Medulla oblongata (tissue), 1 donor: ENCODE measurements at regions not wholly inside any gene's neighbourhood (a gene's known extent, or its start where the extent isn't known, plus 50 kb on each side); places are given as distances from the start of the nearest gene placed in this dataset.

Experiments
- DNase-seq: peaks from one replicate; pipeline ENCODE4 v3.0.0-alpha.2; 2015; ENCODE audit errors: extremely low spot score

DNA sequence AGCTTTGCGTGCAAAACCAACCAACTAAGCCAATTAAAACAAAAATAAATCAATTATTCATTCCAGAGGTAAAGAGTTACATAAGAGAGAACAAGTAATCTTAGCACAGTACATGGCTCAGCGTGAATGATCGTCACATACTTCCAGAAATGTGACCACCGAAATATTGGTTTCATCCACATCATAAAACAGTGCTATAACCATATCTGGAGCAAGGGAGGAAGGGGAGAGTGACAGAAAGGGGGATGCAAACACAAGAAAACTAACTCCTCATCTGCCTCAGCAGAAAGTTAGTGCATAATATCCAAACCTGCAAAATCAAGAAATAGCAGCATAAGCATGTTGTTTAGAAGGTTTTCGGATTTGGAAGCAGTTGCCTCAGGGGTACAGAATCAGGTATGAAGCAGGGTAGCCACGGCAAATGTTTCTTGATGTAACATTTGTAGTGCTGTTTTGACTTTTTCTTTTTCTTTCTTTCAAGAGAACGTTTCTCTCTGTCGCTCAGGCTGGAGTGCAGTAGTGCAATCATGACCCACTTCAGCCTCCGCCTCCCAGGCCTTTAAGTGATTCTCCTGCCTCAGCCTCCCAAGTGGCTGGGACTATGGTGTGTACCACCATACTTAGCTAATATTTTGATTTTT, 93.9 kb upstream of the EGLN3 start:
- no peak for DNase-seq

DNA sequence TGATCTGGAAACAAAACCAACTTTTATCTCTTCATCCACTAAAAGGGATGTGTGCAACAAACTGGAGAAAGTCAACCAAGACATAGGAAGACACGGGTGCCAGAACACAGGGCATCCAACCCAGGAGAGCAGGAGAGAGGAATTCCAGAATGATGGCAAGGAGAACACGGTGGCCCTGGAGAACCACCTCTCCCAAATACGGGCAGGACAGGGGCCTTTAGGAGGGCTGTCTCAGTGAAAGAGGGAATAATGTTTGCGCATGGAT, 93.4 kb upstream of the EGLN3 start:
- no peak for DNase-seq

DNA sequence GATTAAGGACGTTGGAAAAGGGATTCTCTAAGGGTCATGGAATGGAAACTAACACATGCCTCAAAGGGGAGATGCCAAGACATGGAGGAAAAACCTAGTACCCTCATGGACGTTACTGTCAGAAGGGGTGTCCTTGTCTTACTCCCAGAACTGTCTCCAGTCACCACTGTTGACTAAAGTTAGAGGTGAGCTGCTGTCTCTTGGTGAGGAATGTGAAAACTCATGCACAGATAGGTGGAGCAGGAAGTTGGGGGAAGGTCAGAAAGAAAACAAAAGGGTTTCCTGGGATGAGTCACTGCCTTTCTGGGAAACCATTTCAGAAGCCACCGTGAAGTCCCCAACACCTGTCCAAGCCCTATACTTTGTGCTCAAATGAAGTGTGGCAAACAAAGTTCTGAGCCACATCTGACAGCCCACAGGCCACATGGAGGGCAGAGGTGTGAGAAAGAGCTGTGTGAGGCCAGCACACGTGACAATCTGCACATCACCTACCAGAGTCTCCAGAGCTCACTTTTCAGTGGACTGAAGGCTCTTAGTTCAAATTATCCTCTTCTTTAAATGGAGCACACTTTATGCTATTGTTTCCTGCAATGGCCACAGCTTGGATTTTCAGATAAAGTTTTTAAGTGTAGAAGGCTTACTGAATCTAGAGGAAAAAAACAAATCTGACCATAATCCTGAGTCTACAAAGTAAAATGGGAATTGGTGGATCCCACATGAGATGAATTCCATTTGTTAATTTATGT, 92.9 kb upstream of the EGLN3 start:
- DNase-seq, result no peak

DNA sequence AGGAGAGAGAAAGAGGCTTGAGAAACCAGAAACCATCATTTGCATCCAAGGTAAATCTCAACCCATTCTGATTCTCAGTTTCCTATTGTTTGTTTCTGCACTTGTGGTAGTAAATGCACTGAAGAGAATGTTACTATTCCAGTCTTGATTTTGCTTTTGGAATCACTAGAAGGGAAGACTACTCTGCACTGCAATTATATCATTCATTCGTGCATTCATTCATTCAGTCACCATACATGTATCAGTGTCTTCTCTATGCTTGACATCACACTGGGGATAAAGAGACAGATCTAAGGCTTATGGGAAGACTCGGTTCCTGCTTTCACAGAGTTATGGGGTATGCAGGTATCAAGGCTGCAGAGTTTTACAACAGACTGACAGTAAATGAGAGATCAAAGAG, 90.3 kb upstream of the EGLN3 start:
- DNase-seq, result no peak

DNA sequence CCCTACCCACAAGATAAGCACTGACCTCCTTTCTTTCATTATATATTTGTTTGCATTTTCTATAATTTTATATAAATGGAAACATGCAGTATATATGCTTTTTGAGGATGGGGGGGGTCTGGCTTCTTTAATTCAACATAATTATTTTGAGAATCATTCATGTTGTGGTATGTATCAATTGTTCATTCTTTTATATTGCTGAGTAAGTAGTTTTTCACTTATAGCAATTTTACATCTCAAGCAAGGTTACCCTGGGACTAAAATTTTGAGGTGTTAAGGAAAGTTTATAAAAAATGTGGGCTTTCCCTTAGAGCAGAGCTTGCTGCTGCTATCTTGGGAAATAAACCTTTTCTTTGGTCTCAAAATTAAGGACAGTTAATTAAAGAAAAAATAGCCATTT, 89.9 kb upstream of the EGLN3 start:
- DNase-seq, result no peak

DNA sequence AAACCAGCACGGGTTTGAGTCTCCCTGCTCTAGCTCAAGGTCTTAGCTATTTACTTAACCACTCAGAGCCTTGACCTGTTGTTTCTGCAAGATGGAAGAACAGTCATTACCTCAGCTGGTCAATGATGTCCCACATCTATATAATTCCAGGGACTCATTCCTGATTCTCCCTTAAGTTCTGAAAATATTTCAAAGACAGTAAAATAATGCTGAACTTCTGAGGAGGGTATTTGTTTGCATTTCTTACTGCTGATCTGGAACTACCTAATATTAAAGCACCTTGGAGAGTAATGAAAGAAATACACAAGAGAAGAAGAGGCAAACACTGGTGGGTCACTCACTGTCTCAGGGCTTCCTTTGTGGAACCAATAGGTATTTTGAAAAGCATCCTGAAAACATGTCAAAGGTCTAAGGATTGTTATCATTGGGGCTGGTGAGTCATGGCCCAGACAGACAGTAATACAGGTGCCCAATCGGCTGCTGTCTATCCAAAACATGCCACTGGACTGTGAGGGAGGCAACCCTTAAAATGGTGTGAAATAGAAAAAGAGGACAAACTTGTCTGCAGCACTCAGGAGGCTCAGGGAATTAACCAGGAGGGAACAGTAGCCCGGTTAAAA, 88.7 kb upstream of the EGLN3 start:
- DNase-seq, result no peak

DNA sequence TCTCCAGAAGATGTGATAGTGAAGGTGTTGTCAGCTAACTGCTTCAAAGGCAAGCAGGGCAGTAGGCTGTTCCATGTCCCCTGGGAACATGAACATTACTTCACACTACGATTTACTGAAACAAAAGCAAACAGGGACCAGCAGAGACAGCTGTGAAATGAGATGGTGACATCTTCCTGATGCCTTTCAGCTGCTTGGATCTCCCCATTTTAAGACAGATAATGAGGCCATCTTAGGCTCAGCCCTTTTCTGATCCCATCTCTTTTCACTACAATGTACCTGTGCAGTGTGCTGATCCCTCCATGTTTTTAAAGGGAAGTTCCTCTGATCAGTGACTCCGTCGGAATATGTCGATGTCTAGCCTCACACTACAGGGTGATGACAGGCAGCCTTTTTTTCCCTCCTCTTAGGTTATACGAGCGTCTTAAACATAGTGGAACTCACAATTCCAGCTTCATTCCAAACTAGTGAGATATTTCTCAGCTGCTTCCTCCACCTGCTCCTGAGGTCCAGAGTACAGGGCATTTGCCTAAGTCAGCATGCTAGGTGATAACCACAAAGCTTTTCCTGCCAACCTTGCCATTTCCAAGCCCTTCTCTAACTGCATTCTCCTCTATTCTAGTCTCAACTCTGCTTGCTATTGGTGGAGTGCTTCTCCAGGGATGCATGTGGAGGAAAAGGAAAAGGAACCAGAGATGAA, 87.6 kb upstream of the EGLN3 start:
- no peak for DNase-seq

DNA sequence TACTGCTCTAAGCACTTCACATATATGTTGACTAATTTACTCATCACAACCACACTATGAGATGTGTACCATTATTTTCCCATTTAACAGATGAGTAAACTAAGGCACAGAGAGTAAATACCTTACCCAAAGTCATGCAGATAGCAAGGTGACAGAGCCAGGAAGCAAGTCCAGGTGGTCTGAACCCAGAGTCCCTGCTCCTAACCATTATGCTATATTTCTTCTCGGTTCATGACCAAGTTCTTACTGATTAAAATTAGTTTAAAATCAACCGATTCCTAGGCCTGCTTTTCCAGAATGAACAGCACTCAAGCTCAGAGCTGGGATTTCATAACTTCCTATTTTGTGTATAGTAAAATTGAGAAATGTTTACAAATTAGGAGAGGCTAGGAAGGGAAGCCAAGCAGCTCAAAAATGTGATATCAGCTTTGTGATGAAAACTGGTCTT, 85.5 kb upstream of the EGLN3 start:
- no peak for DNase-seq

DNA sequence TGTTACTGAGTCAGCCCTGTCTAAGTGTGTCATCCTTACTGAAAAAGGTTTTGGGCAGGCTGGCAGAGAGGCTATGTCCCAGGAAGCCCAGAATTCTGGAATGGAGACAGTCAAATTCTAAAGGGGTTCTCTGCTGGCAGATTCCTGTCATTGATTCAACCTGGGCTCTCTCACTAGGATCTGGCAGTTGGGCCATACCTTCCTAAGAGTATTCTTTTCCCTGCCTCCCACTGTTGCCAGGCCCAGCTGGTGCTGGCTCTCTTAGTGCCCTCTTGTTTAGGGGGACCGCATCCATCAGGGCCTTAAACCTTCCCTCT, 85.0 kb upstream of the EGLN3 start:
- no peak for DNase-seq

DNA sequence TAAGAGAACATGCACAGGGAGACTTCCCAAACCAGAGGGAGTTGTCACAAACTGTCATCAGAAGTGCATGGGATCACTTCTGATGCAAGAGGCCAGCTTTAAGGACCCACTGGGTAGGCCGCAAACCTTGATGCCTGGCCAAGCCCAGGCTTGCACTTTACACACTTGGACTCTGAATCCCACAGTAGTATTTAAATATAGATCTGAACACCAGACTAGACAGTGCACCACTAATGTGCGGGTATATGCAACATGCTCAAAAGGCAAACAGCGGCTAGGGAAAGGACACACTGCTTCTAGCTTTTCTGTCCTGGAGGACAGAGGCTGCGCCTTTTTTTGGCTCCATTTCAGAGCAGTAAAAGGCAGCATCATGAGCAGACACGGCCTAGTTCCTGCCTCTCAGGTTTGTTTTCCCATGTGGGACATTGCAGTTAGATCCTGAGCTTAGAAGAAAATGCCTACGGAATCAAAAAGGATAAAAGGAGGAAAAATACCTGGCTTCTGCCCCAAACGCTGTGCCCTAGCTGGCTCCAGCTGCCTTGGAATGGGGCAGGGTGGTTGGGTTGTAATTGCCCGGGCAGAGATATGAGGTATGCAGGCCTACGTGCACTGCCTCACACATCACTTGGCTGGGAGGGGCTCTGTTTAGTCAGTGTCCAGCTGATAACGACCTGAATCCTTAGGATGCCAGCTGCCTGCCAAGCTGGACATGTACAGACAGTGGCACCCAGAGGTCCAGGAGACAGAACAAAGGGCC, 84.5 kb upstream of the EGLN3 start:
- DNase-seq, result no peak

DNA sequence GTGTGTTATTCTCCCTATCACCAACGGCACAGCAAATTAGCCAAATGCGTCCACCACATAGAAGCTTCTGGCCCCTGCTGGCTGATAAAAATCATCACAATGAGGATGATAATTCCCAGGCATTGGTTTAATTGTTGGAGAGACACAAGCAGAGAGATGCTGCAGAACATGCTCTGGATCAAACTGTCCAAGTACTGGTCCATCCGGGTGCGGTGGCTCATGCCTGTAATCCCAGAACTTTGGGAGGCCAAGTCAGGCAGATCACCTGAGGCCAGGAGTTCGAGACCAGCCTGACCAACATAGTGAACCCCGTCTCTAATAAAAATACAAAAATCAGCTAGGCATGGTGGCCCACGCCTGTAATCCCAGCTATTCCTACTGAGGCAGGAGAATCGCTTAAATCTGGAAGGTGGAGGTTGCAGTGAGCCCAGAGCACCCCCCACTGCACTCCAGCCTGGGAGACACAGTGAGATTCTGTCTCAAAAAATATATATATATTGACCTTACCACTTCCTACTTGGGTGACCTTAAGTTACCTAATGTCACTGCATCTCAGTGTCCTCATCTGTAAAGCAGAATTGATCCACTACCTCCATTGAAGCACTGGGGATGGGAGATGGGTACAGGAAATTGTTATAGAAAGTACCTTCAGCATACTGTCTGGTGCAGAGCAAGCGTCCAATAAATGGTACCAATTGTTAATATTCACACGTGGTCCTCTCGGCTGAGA, 83.7 kb upstream of the EGLN3 start:
- DNase-seq, result no peak

DNA sequence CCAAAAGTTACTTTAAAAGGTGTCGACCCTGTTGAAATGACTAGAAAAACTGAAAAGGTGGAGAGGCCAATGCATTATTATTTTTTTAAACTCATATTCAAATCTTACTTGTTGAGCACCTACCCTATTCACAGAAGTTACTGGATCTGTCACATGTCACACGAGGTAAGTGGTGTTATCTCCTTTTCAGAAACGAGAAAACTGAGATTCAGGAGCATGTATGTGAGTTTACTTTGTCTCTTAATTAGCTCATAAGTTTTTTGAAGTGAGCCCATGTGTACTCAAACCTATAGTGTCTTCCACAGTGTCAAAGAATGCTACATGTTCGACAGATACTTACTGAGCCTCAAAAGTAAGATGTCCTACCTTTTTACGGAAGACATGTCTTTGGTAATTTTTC, 81.8 kb upstream of the EGLN3 start:
- no peak for DNase-seq

DNA sequence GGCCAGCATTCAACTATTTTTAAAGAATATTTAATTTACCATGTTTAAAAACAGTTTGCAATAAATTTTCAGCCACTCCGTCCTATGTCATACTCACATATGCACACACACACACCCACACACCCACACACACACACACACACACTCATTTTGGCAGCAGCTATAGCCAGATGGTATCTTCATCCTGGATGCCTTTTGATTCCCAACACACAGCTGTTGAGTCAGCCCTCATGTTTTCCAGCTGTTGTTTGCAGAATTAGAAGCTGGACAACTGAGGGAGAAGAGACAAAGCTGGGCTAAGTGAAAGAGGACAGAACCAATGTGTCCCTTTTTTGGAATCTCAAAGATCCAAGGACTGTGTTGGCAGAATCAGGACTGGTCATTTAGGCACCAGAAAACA, 80.0 kb upstream of the EGLN3 start:
- no peak for DNase-seq

DNA sequence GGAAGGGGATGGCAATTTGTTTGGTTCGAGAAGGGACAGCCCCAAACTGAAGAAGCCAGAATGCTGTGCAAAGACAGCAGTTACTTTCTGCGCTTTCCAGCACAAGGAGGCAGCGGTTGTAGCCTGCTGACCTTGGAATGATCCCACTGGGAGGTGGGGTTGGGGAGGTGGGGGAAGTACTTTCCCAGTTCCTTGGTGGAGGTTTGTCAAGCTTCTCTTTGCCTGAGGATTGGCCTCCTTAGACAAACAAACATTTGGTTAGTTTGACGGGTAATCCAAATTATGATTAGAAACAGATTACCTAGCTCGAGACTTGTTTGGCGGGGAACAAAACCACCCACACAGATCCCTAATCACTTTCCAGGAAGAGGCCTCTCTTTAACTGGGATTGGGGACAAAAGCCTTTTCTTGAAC, 79.1 kb upstream of the EGLN3 start:
- DNase-seq, result no peak

DNA sequence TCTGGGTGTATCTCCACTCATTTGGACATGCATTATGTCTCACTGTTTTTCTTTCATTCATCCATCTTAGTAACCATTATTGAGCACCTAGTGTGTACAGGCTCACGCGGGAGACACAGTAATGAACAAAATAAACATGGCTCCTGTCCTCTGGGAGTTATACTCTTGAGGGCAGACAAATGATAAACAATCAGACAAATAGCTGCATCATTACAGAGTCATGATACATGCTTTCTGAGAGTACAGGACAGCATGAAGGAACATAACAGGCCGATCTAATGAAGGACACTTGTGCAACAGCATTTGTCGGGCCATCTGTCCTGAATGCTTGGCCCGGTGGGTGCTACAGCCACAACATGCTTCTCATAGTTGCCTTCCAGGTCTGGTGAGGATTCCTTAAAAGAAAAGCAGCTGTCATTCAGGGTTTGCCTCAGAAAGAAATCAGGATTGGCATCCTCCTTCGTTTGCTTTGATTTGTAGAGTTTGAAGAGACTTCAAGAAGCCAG, 77.2 kb upstream of the EGLN3 start:
- DNase-seq, result no peak

DNA sequence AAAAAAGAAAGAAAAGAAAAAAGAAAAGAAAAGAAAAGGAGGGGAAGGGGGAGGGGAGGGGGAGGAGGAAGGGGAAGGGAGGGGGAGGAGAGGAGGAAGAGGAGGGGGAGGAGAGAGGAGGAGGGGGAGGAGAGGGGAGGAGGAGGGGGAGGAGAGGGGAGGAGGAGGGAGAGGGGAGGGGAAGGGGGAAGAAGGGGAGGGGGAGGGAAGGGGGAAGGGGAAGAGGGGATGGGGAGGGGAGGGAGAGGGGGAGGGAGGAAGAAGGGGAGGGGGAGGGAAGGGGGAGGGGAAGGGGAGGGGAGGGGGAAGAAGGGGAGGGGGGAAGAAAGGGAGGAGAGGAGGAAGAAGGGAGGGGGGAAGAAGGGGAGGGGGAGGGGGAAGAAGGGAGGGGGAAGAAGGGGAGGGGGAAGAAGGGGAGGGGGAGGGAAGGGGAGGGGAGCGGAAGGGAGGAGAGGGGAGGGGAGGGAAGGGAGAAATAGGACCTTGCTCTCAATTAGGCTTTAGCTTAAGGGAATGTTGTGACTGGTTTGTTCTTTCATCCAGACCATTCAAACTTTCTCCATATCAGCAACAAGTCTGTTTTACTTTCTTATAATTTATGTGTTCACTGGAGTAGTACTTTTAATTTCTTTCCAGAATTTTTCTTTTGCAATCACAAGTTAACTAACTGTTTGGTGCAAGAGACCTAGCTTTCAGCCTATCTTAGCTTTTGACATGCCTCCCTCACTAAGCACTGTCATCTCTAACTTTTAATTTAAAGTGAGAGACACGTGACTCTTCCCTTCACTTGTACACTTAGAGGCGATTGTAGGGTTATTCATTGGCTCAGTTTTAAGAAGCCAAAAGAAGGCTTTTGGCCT, 76.5 kb upstream of the EGLN3 start:
- no peak for DNase-seq

DNA sequence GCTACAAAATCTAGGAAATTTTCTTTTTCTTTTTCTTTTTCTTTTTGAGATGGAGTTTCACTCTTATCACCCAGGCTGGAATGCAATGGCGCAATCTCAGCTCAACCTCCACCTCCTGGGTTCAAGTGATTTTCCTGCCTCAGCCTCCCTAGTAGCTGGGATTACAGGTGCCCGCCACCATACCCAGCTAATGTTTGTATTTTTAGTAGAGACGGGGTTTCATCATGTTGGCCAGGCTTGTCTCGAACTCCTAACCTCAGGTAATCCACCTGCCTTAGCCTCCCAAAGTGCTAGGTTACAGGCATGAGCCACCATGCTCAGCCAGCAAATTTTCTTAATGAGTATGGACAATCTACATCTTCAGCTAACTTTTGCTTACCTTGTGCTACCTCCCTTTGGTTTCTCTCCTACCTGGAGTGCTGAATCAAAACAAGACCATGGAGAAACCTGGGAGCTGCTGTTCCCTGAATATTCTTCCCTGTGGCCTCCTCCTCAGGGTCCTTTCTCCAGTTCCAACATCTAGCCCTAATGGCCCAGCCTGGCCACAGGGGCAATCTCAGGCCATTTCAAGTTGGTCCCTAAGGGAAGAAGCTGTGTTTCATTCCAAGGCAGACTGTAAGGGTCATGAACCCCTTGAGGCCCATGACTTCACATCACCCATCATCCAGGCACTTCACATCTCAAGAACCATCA, 74.6 kb upstream of the EGLN3 start:
- no peak for DNase-seq

DNA sequence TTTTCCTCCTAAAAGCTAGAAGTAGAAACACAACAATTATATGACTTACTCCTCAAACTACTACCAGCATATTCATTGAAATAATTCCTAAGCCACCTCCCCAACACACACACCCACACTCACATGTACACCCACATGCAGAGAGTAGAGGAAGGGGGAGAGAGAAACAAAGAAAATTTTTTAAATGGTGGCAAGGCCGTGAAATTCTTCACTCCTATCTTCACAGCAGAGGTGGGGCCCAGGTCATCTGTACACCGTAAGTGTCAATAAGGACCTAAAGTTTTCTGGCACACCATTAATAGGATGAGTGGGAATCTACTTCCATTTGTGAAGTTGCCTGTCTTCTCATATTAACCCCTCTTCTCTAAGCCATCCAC, 73.9 kb upstream of the EGLN3 start:
- DNase-seq, result no peak

DNA sequence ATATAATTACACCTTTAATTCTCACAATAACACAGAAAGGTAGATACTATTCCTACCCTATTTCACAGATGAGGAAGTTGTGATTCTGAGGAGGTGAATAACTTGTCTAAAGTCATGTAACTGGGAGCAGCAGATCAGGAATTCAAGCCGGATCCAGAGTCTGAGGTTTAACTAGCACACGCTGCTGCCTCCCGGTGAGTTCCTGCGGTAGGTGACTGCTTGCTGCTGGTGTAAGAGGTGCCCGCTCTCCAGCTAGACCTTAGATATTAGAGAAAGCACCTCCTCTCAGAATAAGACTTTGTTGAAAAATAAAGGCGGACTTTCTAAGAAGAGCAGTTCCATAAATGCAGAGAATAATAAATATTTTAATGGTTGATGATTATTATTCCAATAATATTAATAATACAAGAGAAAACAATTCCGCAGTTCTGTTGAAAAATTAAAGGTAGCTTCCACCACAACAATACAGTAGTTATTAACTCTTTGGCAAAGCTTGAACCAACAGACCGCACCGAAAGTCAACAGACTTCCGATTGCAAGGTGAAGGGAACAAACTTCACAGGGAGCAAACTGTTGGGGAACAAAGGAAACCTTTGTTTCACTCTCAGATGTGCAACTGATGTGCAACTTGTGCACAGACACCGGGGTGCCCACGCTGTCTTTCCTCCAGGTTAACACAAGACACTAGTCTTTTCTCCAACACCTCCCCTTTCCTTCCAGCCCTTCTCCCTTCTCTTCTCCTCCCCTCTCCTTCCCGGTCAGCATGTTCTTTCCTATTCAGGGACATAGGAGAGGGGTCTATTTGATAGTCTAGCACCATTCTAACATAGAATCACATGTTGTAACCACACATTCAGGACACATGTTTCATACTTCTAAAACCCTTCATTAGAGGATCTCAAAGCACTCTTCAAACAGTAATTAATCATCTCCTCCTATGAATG, 73.2 kb upstream of the EGLN3 start:
- DNase-seq, result no peak
